ENCODE measurements at regions not wholly inside any gene's neighbourhood (a gene's known extent, or its start where the extent isn't known, plus 50 kb on each side); places are given as distances from the start of the nearest gene placed in this dataset.

GRCh38 chr3:127092776-127093175 is 100.2 kb upstream of the PRR23E start:
- TF ChIP-seq EZH2phosphoT487 (IDR thresholded peaks at IDR 0.05; ENCODE audit: insufficient read depth, low read depth) = no peak
- TF ChIP-seq EZH2 (IDR thresholded peaks at IDR 0.05; ENCODE audit: insufficient read depth, poor library complexity, severe bottlenecking) = no peak
